Neutrophil (primary cell): ENCODE measurements at regions not wholly inside any gene's neighbourhood (a gene's known extent, or its start where the extent isn't known, plus 50 kb on each side); places are given as distances from the start of the nearest gene placed in this dataset.

ENCODE experiments used
- H3K27ac ChIP-seq: fragments of 200-600 bp; sonication (generic); 2 replicates; pipeline ENCODE4 v1.5.1; 2016; ENCODE audit warnings: mild to moderate bottlenecking, moderate library complexity
- H3K27me3 ChIP-seq: fragments of 200-600 bp; sonication (generic); 2 replicates; pipeline ENCODE4 v1.6.0; 2016; ENCODE audit warnings: mild to moderate bottlenecking
- H3K36me3 ChIP-seq: fragments of 200-600 bp; sonication (generic); 2 replicates; pipeline ENCODE4 v1.5.1; 2017
- H3K4me1 ChIP-seq, 2 experiments: fragments of 200-600 bp in 1 of 2; sonication (generic) in 1 of 2; 1 replicate in 1 of 2; 2 replicates in 1 of 2; pipeline versions ENCODE4 v1.5.1 to v1.6.1; 2013 to 2016; ENCODE audit warnings: low read depth in 1 of 2, low read length in 1 of 2, mild to moderate bottlenecking in 1 of 2, moderate library complexity in 1 of 2; ENCODE audit not compliant: control insufficient read depth in 1 of 2, insufficient read depth in 1 of 2
- H3K4me3 ChIP-seq, 2 experiments: fragments of 200-600 bp in 1 of 2; sonication (generic) in 1 of 2; 1 replicate in 1 of 2; 2 replicates in 1 of 2; pipeline ENCODE4 v1.5.1; 2013 to 2016; ENCODE audit warnings: low read depth in 1 of 2, low read length in 1 of 2, mild to moderate bottlenecking in 1 of 2, moderate library complexity in 1 of 2
- H3K9me3 ChIP-seq: fragments of 200-600 bp; sonication (generic); 2 replicates; pipeline ENCODE4 v1.5.1; 2016
- CTCF ChIP-seq: fragments of 200-600 bp; sonication (generic); IDR thresholded peaks from 2 replicates; pipeline ENCODE4 v1.5.1; 2016; ENCODE audit warnings: antibody characterized with exemption

GRCh38 chr14:76690502-76691105, 70.7 kb upstream of the VASH1 start:
- Histone ChIP-seq H3K27me3 (no peaks in the 10 kb centered on the region), H3K9me3 (no peaks in the 10 kb centered on the region), H3K27ac (no peak overlapping the region), H3K4me3 (no peak overlapping the region), H3K36me3 (no peaks in the 10 kb centered on the region), H3K4me1 (no peaks in the 10 kb centered on the region)
- TF ChIP-seq CTCF = no peak

GRCh38 chr14:76694106-76694505, 67.2 kb upstream of the VASH1 start:
- Histone ChIP-seq H3K9me3 (no peaks in the 10 kb centered on the region), H3K27ac (no peak overlapping the region), H3K4me3 (no peak overlapping the region), H3K4me1 (no peaks in the 10 kb centered on the region), H3K36me3 (no peaks in the 10 kb centered on the region), H3K27me3 (no peaks in the 10 kb centered on the region)
- no peak for TF ChIP-seq CTCF

- H3K4me3 ChIP-seq = no peak overlapping the region
Observed at GRCh38 chr14:76695263-76695920, 65.9 kb upstream of the VASH1 start.

GRCh38 chr14:76696361-76696760, 64.9 kb upstream of the VASH1 start:
- H3K36me3 ChIP-seq = no peaks in the 10 kb centered on the region
- no peaks in the 10 kb centered on the region for H3K9me3 ChIP-seq
- no peaks in the 10 kb centered on the region for H3K27me3 ChIP-seq
- no peaks in the 10 kb centered on the region for H3K4me1 ChIP-seq
- no peak for TF ChIP-seq CTCF
- no peak overlapping the region for H3K4me3 ChIP-seq
- no peak overlapping the region for H3K27ac ChIP-seq

More at GRCh38 chr14:76695263-76695920, 65.9 kb upstream of the VASH1 start:
- H3K27ac ChIP-seq = no peak overlapping the region
- H3K27me3 ChIP-seq = no peaks in the 10 kb centered on the region
- H3K4me1 ChIP-seq = no peaks in the 10 kb centered on the region
- no peaks in the 10 kb centered on the region for H3K36me3 ChIP-seq
- no peak for TF ChIP-seq CTCF
- H3K9me3 ChIP-seq = no peaks in the 10 kb centered on the region

GRCh38 chr14:76696791-76697190, 64.5 kb upstream of the VASH1 start:
- Histone ChIP-seq H3K27ac (no peak overlapping the region), H3K9me3 (no peaks in the 10 kb centered on the region), H3K4me1 (no peaks in the 10 kb centered on the region), H3K36me3 (no peaks in the 10 kb centered on the region), H3K27me3 (no peaks in the 10 kb centered on the region), H3K4me3 (no peak overlapping the region)
- no peak for TF ChIP-seq CTCF
